Endothelial cell of umbilical vein (primary cell): ENCODE measurements at regions not wholly inside any gene's neighbourhood (a gene's known extent, or its start where the extent isn't known, plus 50 kb on each side); places are given as distances from the start of the nearest gene placed in this dataset.

Source experiments
- BruUV-seq: library from RNA; stranded (reverse); fragments of 400-500 nt; replicated peaks from 2 replicates; lab custom pipeline; 2021; lab: Mats Ljungman, UMichigan
- CTCF ChIA-PET: fragments of 300-600, 350-600 bp; sonication (Branson Sonifier 250); formaldehyde crosslinking; loops from one replicate; lab custom pipeline; 2021; ENCODE audit warnings: antibody characterized with exemption, inconsistent platforms; lab: Charles Lee
- POLR2A ChIA-PET: fragments of 300-600, 350-600 bp; sonication (Branson Sonifier 250); formaldehyde crosslinking; loops from one replicate; lab custom pipeline; 2021; ENCODE audit warnings: antibody characterized with exemption, inconsistent platforms; lab: Charles Lee
- DNase-seq: peaks from one replicate; pipeline ENCODE4 v3.0.0-alpha.2; 2011; ENCODE audit warnings: low read depth, low spot score
- FAIRE-seq: peaks from 2 replicates; lab custom pipeline; 2011; peaks lifted over from hg19 to GRCh38; lab: Jason Lieb, UNC
- H2AFZ ChIP-seq: 2 replicates; pipeline ENCODE4 v1.6.0; 2012; ENCODE audit warnings: low read depth, low read length, control low read depth, inconsistent platforms
- H3K27ac ChIP-seq: 2 replicates; pipeline ENCODE4 v1.5.1; 2011; ENCODE audit warnings: low read depth, mild to moderate bottlenecking, control low read depth, low read length, moderate library complexity; ENCODE audit not compliant: insufficient read depth
- H3K27me3 ChIP-seq, 2 experiments: 2 replicates each; pipeline versions ENCODE4 v1.6.0 to v1.6.1; 2011; ENCODE audit warnings: low read length in 2 of 2, mixed read lengths in 1 of 2; ENCODE audit not compliant: control insufficient read depth in 2 of 2, insufficient read depth in 2 of 2
- H3K36me3 ChIP-seq, 2 experiments: 2 replicates in 1 of 2; 3 replicates in 1 of 2; pipeline ENCODE4 v1.5.1; 2011; ENCODE audit warnings: low read length in 2 of 2, mild to moderate bottlenecking in 1 of 2, moderate library complexity in 1 of 2; ENCODE audit not compliant: control insufficient read depth in 2 of 2, insufficient read depth in 2 of 2; ENCODE audit errors: extremely low read depth in 1 of 2
- H3K4me1 ChIP-seq: 3 replicates; pipeline ENCODE4 v1.5.1; 2011; ENCODE audit warnings: mild to moderate bottlenecking, low read length; ENCODE audit not compliant: control insufficient read depth, insufficient read depth; ENCODE audit errors: extremely low read depth
- H3K4me2 ChIP-seq: 2 replicates; pipeline ENCODE4 v1.6.1; 2011; ENCODE audit warnings: low read length, control low read depth, mixed read lengths; ENCODE audit not compliant: insufficient read depth
- H3K4me3 ChIP-seq, 3 experiments: fragments of 200-600 bp in 1 of 3; sonication (generic), shearing (Covaris generic) in 1 of 3; replicated peaks in 1 of 3; 2 replicates each; pipeline ENCODE4 v1.5.1; 2011 to 2016; ENCODE audit warnings: control low read depth in 3 of 3, low read length in 3 of 3, mild to moderate bottlenecking in 2 of 3, inconsistent platforms in 1 of 3, low read depth in 1 of 3, moderate library complexity in 1 of 3; ENCODE audit not compliant: insufficient read depth in 1 of 3
- H3K79me2 ChIP-seq: 2 replicates; pipeline ENCODE4 v1.6.0; 2012; ENCODE audit warnings: low read length, inconsistent platforms; ENCODE audit not compliant: control insufficient read depth, insufficient read depth
- H3K9ac ChIP-seq: replicated peaks from 2 replicates; pipeline ENCODE3; 2011; ENCODE audit warnings: low read length, control low read depth; ENCODE audit not compliant: insufficient read depth; ENCODE audit errors: extremely low read depth
- H3K9me1 ChIP-seq: replicated peaks from 3 replicates; pipeline ENCODE4 v1.6.0; 2011; ENCODE audit warnings: mild to moderate bottlenecking, low read length; ENCODE audit not compliant: control insufficient read depth, insufficient read depth; ENCODE audit errors: extremely low read depth
- H3K9me3 ChIP-seq: replicated peaks from 2 replicates; pipeline ENCODE4 v1.5.1; 2012; ENCODE audit warnings: low read length, inconsistent platforms; ENCODE audit not compliant: control insufficient read depth, insufficient read depth
- H4K20me1 ChIP-seq: replicated peaks from 2 replicates; pipeline ENCODE3; 2011; ENCODE audit warnings: mild to moderate bottlenecking, low read length; ENCODE audit not compliant: control insufficient read depth, insufficient read depth; ENCODE audit errors: extremely low read depth
- EZH2 ChIP-seq: IDR thresholded peaks from 2 replicates; pipeline ENCODE4 v1.6.1; 2012; ENCODE audit warnings: borderline replicate concordance, low read depth, mild to moderate bottlenecking, moderate library complexity, low read length, inconsistent platforms; ENCODE audit not compliant: severe bottlenecking
- FOS ChIP-seq: IDR thresholded peaks from 2 replicates; pipeline ENCODE4 v1.6.1; 2011; ENCODE audit warnings: mild to moderate bottlenecking, low read length, moderate library complexity, borderline replicate concordance; ENCODE audit not compliant: insufficient read depth
- GATA2 ChIP-seq: IDR thresholded peaks from 2 replicates; pipeline ENCODE4 v1.7.0; 2011; ENCODE audit warnings: low read depth, mild to moderate bottlenecking, moderate library complexity, mixed read lengths, low read length; ENCODE audit not compliant: insufficient read length, insufficient read depth
- JUN ChIP-seq: IDR thresholded peaks from 2 replicates; pipeline ENCODE4 v1.6.1; 2011; ENCODE audit warnings: borderline replicate concordance, low read depth; ENCODE audit not compliant: insufficient read length, insufficient read depth
- MAX ChIP-seq: IDR thresholded peaks from 2 replicates; pipeline ENCODE4 v1.6.1; 2011; ENCODE audit not compliant: insufficient read depth, insufficient read length
- MYC ChIP-seq: IDR thresholded peaks from one replicate; pipeline ENCODE4 v1.6.1; 2011; ENCODE audit warnings: mild to moderate bottlenecking, low read depth, low read length
- POLR2A ChIP-seq: IDR thresholded peaks from 2 replicates; pipeline ENCODE4 v1.6.1; 2012; ENCODE audit warnings: low read depth, mild to moderate bottlenecking, control low read depth, low read length
- POLR2AphosphoS5 ChIP-seq: IDR thresholded peaks from 2 replicates; pipeline ENCODE4 v1.6.1; 2012; ENCODE audit warnings: low read depth, mild to moderate bottlenecking, control low read depth, low read length, moderate library complexity; ENCODE audit not compliant: insufficient read depth
- dilution Hi-C: fragments of 300-500 bp; cut with MboI; formaldehyde crosslinking; loops from one replicate; pipeline ENCODE4 v1.15.0; 2019; ENCODE audit warnings: low sequenced_read_pairs; ENCODE audit not compliant: extremely low pct_ligation_motif_present
- intact Hi-C: fragments of 100-400 bp; cut with micrococcal nuclease; formaldehyde crosslinking; loops from one replicate; pipeline ENCODE4 v1.10.0; 2022
- TF ChIP-seq, protein P1 (sequence below), 2 donors: IDR thresholded peaks; 1 replicate in 1 of 2; 2 replicates in 1 of 2; pipeline ENCODE4 v1.5.1; 2011; ENCODE audit warnings: low read length in 2 of 2, mild to moderate bottlenecking in 2 of 2, moderate library complexity in 2 of 2, control low read depth in 1 of 2, inconsistent platforms in 1 of 2, low read depth in 1 of 2; ENCODE audit not compliant: insufficient read depth in 1 of 2; ENCODE audit errors: extremely low read depth in 1 of 2

DNA sequence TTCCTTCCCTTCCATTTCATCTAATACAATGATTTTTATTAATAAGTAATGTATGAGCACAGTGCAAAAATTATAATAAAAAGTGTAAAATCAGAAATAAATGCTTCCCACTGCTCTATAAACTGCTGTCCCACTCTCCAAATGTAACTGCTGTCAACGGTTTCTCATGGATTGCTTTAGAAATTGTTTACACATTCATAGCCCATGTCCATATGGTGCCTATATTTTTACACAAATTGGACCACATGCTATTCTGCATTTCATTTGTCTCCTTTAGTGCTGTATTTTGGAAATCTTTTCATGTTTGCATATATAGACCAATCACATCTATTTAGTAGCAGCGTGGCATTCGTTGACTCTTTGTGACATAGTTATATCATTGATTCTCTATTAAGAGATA is 164.7 kb upstream of the SLCO3A1 start:
- Histone ChIP-seq H3K9me1 (no peaks in the 10 kb centered on the region), H3K9ac (no peak overlapping the region), H3K4me1 (no peaks in the 10 kb centered on the region), H3K79me2 (no peaks in the 10 kb centered on the region), H2AFZ (no peak overlapping the region), H3K4me3 (no peak overlapping the region), H3K36me3 (no peaks in the 10 kb centered on the region), H3K9me3 (peaks cover 2% of the 10 kb centered on the region), H3K27ac (no peak overlapping the region), H3K4me2 (no peak overlapping the region), H3K27me3 (no peaks in the 10 kb centered on the region), H4K20me1 (no peaks in the 10 kb centered on the region)
- DNase-seq = no peak
- intact Hi-C loops (no loop called here), dilution Hi-C loops (no loop called here)
- ChIA-PET POLR2A (no interaction called here), CTCF (no interaction called here)
- TF ChIP-seq FOS = no peak
- TF ChIP-seq MAX = no peak
- TF ChIP-seq, protein P1, sequence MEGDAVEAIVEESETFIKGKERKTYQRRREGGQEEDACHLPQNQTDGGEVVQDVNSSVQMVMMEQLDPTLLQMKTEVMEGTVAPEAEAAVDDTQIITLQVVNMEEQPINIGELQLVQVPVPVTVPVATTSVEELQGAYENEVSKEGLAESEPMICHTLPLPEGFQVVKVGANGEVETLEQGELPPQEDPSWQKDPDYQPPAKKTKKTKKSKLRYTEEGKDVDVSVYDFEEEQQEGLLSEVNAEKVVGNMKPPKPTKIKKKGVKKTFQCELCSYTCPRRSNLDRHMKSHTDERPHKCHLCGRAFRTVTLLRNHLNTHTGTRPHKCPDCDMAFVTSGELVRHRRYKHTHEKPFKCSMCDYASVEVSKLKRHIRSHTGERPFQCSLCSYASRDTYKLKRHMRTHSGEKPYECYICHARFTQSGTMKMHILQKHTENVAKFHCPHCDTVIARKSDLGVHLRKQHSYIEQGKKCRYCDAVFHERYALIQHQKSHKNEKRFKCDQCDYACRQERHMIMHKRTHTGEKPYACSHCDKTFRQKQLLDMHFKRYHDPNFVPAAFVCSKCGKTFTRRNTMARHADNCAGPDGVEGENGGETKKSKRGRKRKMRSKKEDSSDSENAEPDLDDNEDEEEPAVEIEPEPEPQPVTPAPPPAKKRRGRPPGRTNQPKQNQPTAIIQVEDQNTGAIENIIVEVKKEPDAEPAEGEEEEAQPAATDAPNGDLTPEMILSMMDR (IDR thresholded peaks at IDR 0.05; ENCODE audit: extremely low read depth in 1 of 2, insufficient read depth in 1 of 2, low read depth in 1 of 2, low read length in 2 of 2) = no peak
- no peak for TF ChIP-seq POLR2A
- no peak for TF ChIP-seq POLR2AphosphoS5
- no peak for TF ChIP-seq JUN
- TF ChIP-seq EZH2 = no peak
- no peak for TF ChIP-seq GATA2
- no peak for TF ChIP-seq MYC
- no TSS peak for BruUV-seq
- no peak for FAIRE-seq
